ENCODE measurements at regions not wholly inside any gene's neighbourhood (a gene's known extent, or its start where the extent isn't known, plus 50 kb on each side); places are given as distances from the start of the nearest gene placed in this dataset.

DNA sequence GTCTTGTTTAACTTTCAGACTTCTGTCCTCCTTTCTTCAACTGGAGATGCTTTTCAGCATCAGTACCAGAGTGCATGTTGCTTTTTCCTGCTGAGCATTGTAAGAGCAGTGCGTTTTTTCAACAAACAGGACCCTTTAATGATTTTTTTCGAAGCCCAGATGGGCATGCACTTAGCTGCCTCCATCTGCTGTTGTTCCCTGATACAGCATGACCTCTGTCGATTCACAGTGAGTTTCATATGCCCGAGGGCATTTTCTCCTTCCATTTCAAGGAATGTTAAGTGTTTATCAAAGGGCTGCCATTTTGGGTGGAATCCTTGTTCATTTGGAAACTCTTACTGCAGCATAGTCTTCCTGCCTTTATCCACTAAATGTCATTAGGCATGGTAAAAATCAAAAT is 428.6 kb downstream of the DTHD1 start:
- TF ChIP-seq, protein P1, sequence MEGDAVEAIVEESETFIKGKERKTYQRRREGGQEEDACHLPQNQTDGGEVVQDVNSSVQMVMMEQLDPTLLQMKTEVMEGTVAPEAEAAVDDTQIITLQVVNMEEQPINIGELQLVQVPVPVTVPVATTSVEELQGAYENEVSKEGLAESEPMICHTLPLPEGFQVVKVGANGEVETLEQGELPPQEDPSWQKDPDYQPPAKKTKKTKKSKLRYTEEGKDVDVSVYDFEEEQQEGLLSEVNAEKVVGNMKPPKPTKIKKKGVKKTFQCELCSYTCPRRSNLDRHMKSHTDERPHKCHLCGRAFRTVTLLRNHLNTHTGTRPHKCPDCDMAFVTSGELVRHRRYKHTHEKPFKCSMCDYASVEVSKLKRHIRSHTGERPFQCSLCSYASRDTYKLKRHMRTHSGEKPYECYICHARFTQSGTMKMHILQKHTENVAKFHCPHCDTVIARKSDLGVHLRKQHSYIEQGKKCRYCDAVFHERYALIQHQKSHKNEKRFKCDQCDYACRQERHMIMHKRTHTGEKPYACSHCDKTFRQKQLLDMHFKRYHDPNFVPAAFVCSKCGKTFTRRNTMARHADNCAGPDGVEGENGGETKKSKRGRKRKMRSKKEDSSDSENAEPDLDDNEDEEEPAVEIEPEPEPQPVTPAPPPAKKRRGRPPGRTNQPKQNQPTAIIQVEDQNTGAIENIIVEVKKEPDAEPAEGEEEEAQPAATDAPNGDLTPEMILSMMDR (tag by site-specific recombination; IDR thresholded peaks at IDR 0.05) = no peak
- no peak for TF ChIP-seq KLF9 (tag by site-specific recombination; IDR thresholded peaks at IDR 0.05; ENCODE audit: low read depth)

Measured in HEK293 (cell line).